PC-9 (cell line): ENCODE measurements at regions not wholly inside any gene's neighbourhood (a gene's known extent, or its start where the extent isn't known, plus 50 kb on each side); places are given as distances from the start of the nearest gene placed in this dataset.

Experiments used
- CTCF ChIP-seq: fragments of 200-600 bp; sonication (generic); conservative IDR thresholded peaks from 2 replicates; pipeline ENCODE4 v1.6.1; 2017; ENCODE audit warnings: mixed run types, antibody characterized with exemption, mild to moderate bottlenecking, moderate library complexity
- EZH2 ChIP-seq: fragments of 200-600 bp; sonication (generic); IDR thresholded peaks from 2 replicates; pipeline ENCODE4 v1.8.0; 2017; ENCODE audit warnings: antibody characterized with exemption, low read depth

DNA sequence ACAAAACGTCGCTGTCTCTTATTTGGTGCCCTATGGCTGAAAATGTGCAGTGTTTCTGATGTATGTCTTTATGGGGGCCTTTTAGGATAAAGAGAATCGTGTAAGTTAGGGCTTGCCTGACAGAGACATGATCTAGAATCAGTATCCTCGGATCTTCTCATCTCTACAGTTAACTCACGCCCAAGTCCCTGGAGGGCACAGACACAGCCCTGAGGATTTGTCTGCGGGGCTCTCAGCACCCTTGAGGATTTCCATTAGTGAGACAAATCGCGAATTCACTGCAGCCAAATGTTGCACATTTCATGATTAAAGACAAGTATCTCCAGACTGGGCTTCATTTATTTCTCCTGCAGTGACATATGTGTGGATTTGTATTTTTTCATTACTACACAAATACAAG is 552.7 kb downstream of the C6orf118 start:
- TF ChIP-seq CTCF: no peak
- no peak for TF ChIP-seq EZH2
